DND-41 (cell line): ENCODE measurements at regions not wholly inside any gene's neighbourhood (a gene's known extent, or its start where the extent isn't known, plus 50 kb on each side); places are given as distances from the start of the nearest gene placed in this dataset.

Source experiments
- EZH2 ChIP-seq: IDR thresholded peaks from 3 replicates; pipeline ENCODE4 v1.6.1; 2012; ENCODE audit warnings: borderline replicate concordance, low read depth, mild to moderate bottlenecking, moderate library complexity, low read length, inconsistent platforms; ENCODE audit not compliant: severe bottlenecking
- TF ChIP-seq, protein P1 (sequence below): IDR thresholded peaks from 2 replicates; pipeline ENCODE4 v1.5.1; 2012; ENCODE audit warnings: borderline replicate concordance, low read length, moderate library complexity, mild to moderate bottlenecking; ENCODE audit not compliant: poor library complexity, severe bottlenecking; ENCODE audit errors: extremely low read depth

DNA sequence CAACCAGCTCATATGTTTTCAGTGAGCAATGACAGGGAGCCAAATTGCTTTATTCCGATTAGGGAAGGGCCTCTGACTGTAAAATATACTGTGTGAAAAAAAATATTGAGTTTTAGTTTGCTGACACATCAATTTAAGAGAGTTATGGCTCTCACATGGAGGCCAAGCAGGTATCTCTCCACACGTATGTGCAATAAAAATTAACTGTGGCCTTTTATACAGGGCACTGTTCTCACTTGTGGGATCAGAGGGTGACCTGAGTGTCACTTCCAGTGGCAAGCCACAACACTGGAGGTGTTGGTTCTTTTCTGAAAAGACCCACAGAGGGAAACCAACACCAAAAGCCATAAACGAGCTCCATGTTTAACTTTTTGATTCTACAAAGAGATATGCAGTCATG, 462.8 kb downstream of the MID1IP1 start:
- TF ChIP-seq, protein P1, sequence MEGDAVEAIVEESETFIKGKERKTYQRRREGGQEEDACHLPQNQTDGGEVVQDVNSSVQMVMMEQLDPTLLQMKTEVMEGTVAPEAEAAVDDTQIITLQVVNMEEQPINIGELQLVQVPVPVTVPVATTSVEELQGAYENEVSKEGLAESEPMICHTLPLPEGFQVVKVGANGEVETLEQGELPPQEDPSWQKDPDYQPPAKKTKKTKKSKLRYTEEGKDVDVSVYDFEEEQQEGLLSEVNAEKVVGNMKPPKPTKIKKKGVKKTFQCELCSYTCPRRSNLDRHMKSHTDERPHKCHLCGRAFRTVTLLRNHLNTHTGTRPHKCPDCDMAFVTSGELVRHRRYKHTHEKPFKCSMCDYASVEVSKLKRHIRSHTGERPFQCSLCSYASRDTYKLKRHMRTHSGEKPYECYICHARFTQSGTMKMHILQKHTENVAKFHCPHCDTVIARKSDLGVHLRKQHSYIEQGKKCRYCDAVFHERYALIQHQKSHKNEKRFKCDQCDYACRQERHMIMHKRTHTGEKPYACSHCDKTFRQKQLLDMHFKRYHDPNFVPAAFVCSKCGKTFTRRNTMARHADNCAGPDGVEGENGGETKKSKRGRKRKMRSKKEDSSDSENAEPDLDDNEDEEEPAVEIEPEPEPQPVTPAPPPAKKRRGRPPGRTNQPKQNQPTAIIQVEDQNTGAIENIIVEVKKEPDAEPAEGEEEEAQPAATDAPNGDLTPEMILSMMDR, result no peak
- no peak for TF ChIP-seq EZH2
